GM12891 (cell line): ENCODE measurements at regions not wholly inside any gene's neighbourhood (a gene's known extent, or its start where the extent isn't known, plus 50 kb on each side); places are given as distances from the start of the nearest gene placed in this dataset.

Experiments used
- PAX5 ChIP-seq: IDR thresholded peaks from 2 replicates; pipeline ENCODE4 v1.6.1; 2011; ENCODE audit warnings: low read length, moderate library complexity, mild to moderate bottlenecking; ENCODE audit not compliant: insufficient read depth, severe bottlenecking
- POLR2A ChIP-seq: IDR thresholded peaks from 2 replicates; pipeline ENCODE4 v1.6.1; 2011; ENCODE audit warnings: low read depth, low read length, control low read depth
- POLR2AphosphoS5 ChIP-seq: IDR thresholded peaks from 2 replicates; pipeline ENCODE4 v1.6.1; 2011; ENCODE audit warnings: low read depth, low read length, control low read depth
- SPI1 ChIP-seq: IDR thresholded peaks from 2 replicates; pipeline ENCODE4 v1.6.1; 2011; ENCODE audit warnings: low read depth, low read length, control low read depth
- TAF1 ChIP-seq: IDR thresholded peaks from 2 replicates; pipeline ENCODE4 v1.6.1; 2011; ENCODE audit warnings: low read depth, low read length, control low read depth

DNA sequence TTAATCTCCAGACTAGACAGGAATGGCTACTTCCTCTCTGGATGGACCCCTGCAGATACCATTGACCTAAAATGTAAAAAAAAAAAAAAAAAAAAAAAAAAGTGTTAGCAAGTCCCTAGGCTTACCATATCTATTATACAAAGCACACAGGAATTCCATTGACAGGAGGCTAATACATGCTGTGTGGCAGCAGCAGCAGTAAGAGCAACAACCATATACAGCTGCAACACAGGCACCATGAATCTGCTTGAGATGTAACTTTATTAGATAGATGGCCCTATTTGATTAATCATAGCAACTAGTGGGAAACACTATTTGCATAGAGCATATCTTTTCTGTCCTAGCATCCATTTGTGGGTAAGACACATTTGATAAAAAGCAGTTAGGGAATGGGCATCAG is 1447.1 kb downstream of the FAM181B start:
- TF ChIP-seq TAF1 (no peak), POLR2AphosphoS5 (no peak), POLR2A (no peak), SPI1 (no peak), PAX5 (no peak)
